IPS DF 6.9 (cell line): ENCODE measurements at regions not wholly inside any gene's neighbourhood (a gene's known extent, or its start where the extent isn't known, plus 50 kb on each side); places are given as distances from the start of the nearest gene placed in this dataset.

ENCODE experiments used
- DNase-seq: peaks from one replicate; pipeline ENCODE4 v3.0.0-alpha.2; 2013; ENCODE audit warnings: low read depth, low spot score
- H3K27ac ChIP-seq: one replicate; pipeline ENCODE4 v1.5.1; 2013; ENCODE audit warnings: low read length, control low read depth
- H3K27me3 ChIP-seq: 2 replicates; pipeline ENCODE4 v1.6.1; 2013; ENCODE audit warnings: mild to moderate bottlenecking, low read length; ENCODE audit not compliant: control insufficient read depth, insufficient read depth
- H3K36me3 ChIP-seq: 2 replicates; pipeline ENCODE4 v1.6.1; 2013; ENCODE audit warnings: low read length; ENCODE audit not compliant: control insufficient read depth, insufficient read depth
- H3K4me1 ChIP-seq: 2 replicates; pipeline ENCODE4 v1.6.1; 2013; ENCODE audit warnings: low read length; ENCODE audit not compliant: control insufficient read depth, insufficient read depth
- H3K4me3 ChIP-seq: 2 replicates; pipeline ENCODE4 v1.5.1; 2013; ENCODE audit warnings: mild to moderate bottlenecking, low read length
- H3K9me3 ChIP-seq: 2 replicates; pipeline ENCODE4 v1.6.1; 2013; ENCODE audit warnings: low read length, inconsistent platforms; ENCODE audit not compliant: control insufficient read depth, insufficient read depth
- WGBS: extraction: QIAGEN DNeasy Blood & Tissue Kit; methylation state at CpG from one replicate; pipeline ENCODE4 v1.1.7; 2013; ENCODE audit warnings: mixed read lengths, missing lambda C conversion rate; ENCODE audit not compliant: insufficient read length, insufficient coverage; 5-methylcytosine and 5-hydroxymethylcytosine counted together

DNA sequence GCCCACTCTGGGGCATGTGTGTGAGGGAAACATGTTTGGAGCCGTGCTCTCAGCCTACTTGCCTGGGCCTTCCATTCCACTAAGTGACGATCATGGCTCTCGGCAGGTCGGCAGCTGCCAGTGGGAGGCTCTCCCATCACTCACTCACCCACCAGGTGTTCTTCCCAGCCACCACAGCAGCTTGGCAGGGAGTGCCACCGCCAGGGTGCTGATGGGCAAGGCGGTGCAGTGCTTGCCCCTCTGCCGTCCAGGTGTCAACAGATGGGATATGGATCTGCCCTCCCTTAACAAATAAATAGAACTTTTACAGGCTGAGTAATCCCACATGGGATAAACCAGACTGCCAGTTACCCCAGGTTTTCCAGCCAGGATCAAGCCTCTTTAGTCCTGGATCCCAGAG is 205.5 kb upstream of the TMEM45B start:
- no CpG with 5 or more reads among the region's 7 CpGs for WGBS
- 0 out of 2 replicates have a peak, but pooled peaks cover 1% of the 10 kb centered on the region for H3K27me3 ChIP-seq
- H3K27ac ChIP-seq = no peak overlapping the region
- H3K36me3 ChIP-seq = no peaks in the 10 kb centered on the region
- no peaks in the 10 kb centered on the region for H3K9me3 ChIP-seq
- DNase-seq = no peak
- H3K4me3 ChIP-seq = no peak overlapping the region
- no peaks in the 10 kb centered on the region for H3K4me1 ChIP-seq

DNA sequence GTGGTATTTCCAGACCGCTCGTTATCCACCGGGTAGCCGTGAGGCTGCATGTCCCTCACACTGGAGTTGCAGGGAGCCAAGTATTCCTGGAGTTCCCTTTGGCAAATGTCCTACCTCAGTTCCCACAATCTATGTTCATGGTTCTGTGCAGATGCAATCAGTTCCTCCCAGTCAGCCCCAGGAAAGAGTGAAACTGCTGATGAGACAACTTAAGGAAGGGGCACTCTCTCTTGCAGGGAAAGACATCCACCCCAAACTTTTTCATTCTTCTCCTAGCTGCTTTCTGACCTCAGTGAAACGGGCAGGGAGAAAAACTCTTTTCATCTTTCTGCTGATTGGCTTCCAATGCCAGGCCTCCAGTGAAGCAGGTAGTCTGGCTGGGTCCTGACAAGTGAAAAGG is 205.1 kb upstream of the TMEM45B start:
- no CpG with 5 or more reads among the region's 5 CpGs for WGBS
- Histone ChIP-seq H3K27me3 (0 out of 2 replicates have a peak, but pooled peaks cover 1% of the 10 kb centered on the region), H3K4me1 (no peaks in the 10 kb centered on the region), H3K27ac (no peak overlapping the region), H3K4me3 (no peak overlapping the region), H3K9me3 (no peaks in the 10 kb centered on the region), H3K36me3 (no peaks in the 10 kb centered on the region)
- DNase-seq = no peak

DNA sequence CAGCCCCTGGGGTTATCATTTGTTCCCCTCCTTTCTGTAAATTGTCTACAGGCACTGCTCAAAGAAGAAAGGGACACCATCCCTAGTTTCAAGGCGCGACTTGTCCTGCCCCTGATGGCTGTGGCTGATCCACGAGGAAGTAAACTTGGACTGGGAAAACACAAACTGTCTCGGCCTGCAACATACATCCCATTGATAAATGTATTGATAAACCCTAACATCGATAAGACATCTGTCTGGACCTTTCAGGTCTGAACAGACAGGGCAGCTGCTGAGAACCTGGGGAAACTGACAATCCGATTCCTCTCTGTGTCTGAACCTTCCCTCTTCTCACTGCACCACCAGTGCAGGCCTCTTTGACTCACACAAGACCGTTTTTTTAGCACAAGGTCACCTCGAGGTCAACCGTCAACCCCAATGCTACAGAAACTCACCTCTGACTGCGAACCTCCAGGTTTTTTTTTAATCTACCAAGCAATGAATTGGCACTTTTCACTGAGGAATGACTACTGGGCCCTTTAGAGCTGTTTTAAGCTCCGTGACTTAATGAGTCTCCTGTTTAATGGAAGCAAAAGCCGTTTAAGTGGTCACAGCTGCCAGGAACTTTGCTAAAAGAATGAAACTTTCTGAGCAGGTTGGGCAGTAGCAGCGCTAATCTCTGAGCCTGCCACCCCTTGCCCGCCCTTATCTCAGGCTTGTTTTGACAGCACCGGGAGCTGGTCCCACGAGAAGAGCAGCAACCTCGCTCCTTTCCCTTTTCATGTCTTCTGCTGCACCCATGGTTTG is 203.8 kb upstream of the TMEM45B start:
- Histone ChIP-seq H3K36me3 (no peaks in the 10 kb centered on the region), H3K27me3 (0 out of 2 replicates have a peak, but pooled peaks cover 1% of the 10 kb centered on the region), H3K4me3 (no peak overlapping the region), H3K27ac (no peak overlapping the region), H3K4me1 (no peaks in the 10 kb centered on the region), H3K9me3 (no peaks in the 10 kb centered on the region)
- no peak for DNase-seq
- WGBS = no CpG with 5 or more reads among the region's 17 CpGs

DNA sequence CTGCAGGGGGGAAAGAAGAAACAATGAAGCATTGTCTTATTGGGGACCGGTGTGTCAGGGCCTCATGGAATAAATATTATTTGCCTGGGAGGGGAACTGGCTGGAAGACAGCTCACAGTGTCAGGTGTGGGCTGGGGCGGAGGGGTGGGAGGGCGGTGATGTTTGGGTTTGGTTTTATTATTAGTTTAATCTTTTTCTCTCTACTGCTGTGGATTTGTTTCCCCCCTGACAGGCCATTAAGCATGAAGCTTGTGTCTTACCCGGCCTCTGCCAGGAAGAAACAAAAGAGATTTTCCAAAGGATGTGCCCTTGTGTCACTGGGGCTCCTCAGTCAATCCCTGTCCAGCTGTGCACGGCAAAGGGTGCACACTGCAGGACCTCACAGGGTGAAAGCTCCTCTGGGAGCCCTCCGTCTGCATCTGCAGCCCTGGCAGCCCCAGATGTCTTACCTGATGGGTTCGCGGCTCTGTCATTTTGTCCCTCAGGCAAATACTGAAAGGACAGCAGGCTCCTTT is 203.1 kb upstream of the TMEM45B start:
- 0 out of 2 replicates have a peak, but pooled peaks cover 1% of the 10 kb centered on the region for H3K27me3 ChIP-seq
- no peak for DNase-seq
- H3K4me1 ChIP-seq = no peaks in the 10 kb centered on the region
- no CpG with 5 or more reads among the region's 8 CpGs for WGBS
- H3K9me3 ChIP-seq = no peaks in the 10 kb centered on the region
- no peaks in the 10 kb centered on the region for H3K36me3 ChIP-seq
- no peak overlapping the region for H3K27ac ChIP-seq
- no peak overlapping the region for H3K4me3 ChIP-seq

DNA sequence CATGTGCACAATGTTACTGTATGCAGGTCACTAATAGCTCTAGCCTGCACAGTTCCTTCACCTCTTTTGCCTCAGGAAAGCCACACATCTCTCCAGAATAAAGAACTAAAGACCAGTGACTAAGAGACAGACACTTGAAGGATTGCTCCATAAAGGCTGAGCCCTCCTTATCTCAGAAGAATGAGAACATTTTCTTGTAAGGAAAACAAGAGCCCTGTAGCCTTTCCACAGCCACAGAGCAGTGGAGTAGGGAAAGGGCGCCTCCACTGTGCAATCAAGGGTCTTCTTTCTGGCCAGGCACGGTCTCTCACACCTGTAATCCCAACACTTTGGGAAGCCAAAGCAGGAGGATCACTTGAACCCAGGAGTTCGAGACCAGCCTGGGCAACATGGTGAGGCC is 202.6 kb upstream of the TMEM45B start:
- Histone ChIP-seq H3K27ac (no peak overlapping the region), H3K36me3 (no peaks in the 10 kb centered on the region), H3K4me3 (no peak overlapping the region), H3K9me3 (no peaks in the 10 kb centered on the region), H3K4me1 (no peaks in the 10 kb centered on the region), H3K27me3 (0 out of 2 replicates have a peak, but pooled peaks cover 1% of the 10 kb centered on the region)
- DNase-seq = no peak
- WGBS = no CpG with 5 or more reads among the region's 3 CpGs

DNA sequence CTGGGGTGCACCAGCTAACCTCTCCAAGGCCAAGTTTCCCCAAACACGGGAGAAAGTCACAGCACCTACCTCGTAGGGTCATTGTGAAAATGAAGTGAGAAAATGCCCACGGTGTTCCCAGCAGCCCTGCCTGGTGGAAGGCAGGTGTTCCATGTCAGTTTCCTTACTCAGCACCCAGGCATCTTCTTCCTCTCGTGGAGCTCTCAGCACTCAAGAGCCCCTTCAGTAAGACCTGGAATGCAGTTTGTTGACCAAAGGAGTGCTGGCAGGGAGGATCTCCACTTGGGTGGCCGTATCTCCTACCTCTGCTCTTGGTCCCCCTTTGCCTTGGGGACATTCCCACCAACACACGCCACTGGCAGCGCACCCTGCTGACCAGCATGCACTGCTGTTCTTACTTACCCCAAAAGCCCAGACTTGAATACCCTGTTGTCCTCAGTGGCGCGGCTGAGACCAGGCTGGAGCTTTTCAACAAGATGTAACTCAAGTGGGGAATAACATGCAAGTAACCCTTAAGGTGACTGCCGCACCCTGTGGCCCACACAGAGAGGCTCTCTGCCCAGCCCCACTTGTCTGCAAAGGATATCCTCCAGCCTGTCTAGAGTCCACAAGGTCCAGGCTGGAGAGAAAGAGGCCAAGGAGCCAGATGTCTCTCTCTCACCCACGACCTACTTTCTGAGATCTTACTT is 201.2 kb upstream of the TMEM45B start:
- Histone ChIP-seq H3K4me1 (no peaks in the 10 kb centered on the region), H3K27me3 (no peaks in the 10 kb centered on the region), H3K27ac (no peak overlapping the region), H3K36me3 (no peaks in the 10 kb centered on the region), H3K9me3 (no peaks in the 10 kb centered on the region), H3K4me3 (no peak overlapping the region)
- no peak for DNase-seq
- WGBS = no CpG with 5 or more reads among the region's 11 CpGs

DNA sequence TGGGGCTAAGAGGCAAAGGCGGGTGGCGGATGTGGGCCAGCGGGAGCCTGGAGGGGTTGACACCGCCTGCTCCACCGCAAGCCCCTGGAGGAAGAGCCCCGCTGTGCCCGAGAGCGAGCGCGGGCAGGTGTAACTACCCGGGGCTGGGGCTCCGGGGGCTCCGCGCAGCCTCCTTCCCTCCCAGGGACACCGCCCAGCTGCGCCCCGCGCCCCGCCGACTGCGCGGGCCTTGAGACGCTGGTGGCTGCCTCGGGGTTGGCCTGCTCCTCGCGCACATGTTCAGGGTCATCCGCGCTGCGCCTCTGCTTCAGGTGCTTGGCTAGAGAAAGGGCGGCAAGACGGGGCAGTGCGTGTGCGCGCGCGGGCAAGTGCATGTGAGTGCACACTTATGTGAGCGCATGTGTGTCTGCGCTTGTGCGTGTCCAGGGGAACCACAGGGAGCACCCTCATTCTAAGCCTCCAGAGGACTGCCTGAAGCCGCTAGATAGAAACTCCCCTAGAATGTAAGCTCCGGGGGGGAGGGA is 197.5 kb upstream of the TMEM45B start:
- Histone ChIP-seq H3K4me1 (no peaks in the 10 kb centered on the region), H3K9me3 (no peaks in the 10 kb centered on the region), H3K27me3 (no peaks in the 10 kb centered on the region), H3K4me3 (no peak overlapping the region), H3K27ac (no peak overlapping the region), H3K36me3 (no peaks in the 10 kb centered on the region)
- DNase-seq = no peak
- WGBS = no CpG with 5 or more reads among the region's 41 CpGs

DNA sequence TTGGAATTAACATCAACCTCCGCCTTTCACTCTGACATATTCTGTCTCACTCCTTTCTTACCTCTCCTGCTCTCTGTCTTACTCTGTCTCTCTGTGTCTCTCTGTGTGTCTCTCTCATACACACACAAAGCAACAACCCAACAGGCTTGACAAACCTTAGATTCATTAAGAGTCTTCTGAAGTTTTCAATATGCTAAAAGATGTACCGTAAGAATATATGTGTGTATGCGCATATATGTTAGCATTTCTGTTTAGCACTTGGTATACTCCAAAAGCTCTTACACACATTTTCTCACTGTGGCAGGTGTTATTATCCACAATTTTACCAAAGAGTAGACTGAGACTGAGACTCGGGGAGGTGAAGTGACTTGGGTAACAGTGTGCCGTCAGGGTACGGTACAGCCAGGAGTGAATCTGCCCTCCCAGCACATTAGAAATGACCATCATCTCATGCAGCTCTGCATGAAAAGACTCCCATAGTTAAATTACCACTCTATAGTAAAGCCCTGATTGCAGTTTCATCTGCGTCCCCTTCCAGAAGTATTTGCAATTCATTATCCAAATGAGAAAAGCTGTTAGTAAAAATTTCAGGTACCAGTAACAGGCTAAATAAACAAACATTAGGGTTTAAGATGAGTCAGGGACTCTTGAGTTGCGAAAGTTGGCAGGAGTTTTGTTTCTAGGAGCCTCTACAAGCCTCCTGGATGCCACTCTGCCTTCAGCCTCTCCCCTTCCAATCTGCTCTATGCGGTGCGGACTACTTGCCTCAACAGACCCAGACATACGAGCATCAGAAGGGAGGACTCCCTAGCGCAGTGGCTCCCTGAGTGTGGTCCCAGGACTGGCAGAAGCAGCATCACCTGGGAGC is 195.2 kb upstream of the TMEM45B start:
- H3K9me3 ChIP-seq = no peaks in the 10 kb centered on the region
- H3K4me1 ChIP-seq = no peaks in the 10 kb centered on the region
- DNase-seq = no peak
- WGBS = no CpG with 5 or more reads among the region's 12 CpGs
- no peaks in the 10 kb centered on the region for H3K27me3 ChIP-seq
- no peak overlapping the region for H3K27ac ChIP-seq
- no peak overlapping the region for H3K4me3 ChIP-seq
- H3K36me3 ChIP-seq = no peaks in the 10 kb centered on the region

DNA sequence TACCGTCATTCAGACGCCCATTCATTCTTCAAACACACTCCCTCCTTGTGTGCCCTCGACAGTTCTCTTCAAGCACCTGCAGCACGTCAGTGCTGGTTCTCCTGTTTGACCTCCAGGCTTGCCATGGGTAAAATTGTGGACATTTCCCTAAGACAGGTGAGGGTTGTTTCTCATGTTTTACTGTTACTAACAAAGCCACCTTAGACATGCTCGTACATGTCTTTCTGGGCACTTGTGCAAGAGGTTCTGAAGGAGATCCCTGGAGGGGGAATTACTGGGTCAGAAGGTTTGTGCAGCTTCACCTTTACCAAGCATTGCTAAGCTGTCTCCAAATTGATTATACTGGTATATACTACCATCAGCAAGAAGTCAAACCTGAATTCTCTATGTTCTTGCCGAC is 189.7 kb upstream of the TMEM45B start:
- H3K4me1 ChIP-seq = no peaks in the 10 kb centered on the region
- no peak overlapping the region for H3K4me3 ChIP-seq
- WGBS = no CpG with 5 or more reads among the region's 6 CpGs
- H3K9me3 ChIP-seq = no peaks in the 10 kb centered on the region
- no peaks in the 10 kb centered on the region for H3K27me3 ChIP-seq
- H3K36me3 ChIP-seq = no peaks in the 10 kb centered on the region
- H3K27ac ChIP-seq = no peak overlapping the region
- no peak for DNase-seq

DNA sequence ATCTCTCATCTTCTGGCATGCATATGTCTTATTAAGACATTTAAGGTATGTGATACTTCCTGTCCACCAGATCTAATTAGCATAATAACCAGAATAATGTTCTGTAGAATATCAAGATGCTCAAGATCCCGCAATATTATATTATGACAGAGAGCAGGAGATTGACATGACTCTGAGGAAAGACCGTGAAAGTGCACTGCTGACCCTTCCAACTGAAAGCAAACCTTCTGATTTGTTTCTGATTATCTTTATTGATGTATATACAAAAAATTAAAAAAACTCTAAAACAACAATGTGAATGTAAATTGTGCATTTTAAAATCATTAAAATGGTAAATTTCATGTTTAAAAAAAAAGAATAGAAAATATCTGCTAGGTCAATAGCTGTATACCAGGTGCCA is 184.4 kb upstream of the TMEM45B start:
- no peak overlapping the region for H3K27ac ChIP-seq
- no peaks in the 10 kb centered on the region for H3K4me1 ChIP-seq
- no peak for DNase-seq
- no peaks in the 10 kb centered on the region for H3K27me3 ChIP-seq
- H3K36me3 ChIP-seq = no peaks in the 10 kb centered on the region
- no peaks in the 10 kb centered on the region for H3K9me3 ChIP-seq
- WGBS = no CpG with 5 or more reads among the region's 2 CpGs
- H3K4me3 ChIP-seq = no peak overlapping the region
